GM21360 (cell line): ENCODE measurements at regions not wholly inside any gene's neighbourhood (a gene's known extent, or its start where the extent isn't known, plus 50 kb on each side); places are given as distances from the start of the nearest gene placed in this dataset.
A peak's percentile ranks its signal among the peaks of the same experiment; 100 is the strongest.
"Not testable (repeated sequence)": the region's sequence is repeated elsewhere in the genome, so short reads cannot be mapped to it uniquely, and the experiment has no call there.

ENCODE experiments used
- ATAC-seq: cut with Tn5 transposase; IDR thresholded peaks from one replicate; pipeline ENCODE4 v1.9.1; 2021; ENCODE audit warnings: mild to moderate bottlenecking, moderate library complexity; ENCODE audit not compliant: unreplicated experiment

DNA sequence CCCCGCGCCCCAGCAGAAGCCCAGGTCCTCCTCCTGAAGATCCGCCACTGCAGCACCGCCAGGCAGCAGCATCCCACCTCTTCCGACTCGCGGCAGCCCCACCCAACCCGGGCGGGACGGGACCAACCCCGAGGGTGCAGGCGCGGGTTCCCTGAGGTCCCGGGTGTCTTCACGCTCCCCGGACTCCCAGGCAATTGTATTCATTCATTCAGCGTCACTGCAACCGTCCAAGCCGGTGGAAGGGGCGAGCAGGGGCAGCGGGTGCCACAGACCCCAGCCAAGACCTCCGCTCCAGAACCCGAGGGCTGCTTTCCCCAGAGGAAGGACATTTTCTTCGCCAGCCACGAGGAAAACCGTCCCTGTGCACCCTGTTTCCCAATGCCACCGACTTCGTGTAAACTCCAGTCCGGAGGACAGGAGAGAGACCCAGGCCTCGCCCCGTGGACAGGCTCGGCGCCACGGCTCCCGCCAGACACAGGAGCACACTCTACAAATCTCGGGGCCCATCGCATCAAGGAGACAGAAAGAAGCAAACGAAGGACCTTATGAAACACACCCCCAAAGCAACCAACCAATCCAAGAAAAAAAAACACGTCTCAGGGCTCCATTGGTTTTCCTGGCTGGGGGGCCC lies 1471.5 kb downstream of the FOXD4L5 start:
- not testable (repeated sequence) for ATAC-seq

DNA sequence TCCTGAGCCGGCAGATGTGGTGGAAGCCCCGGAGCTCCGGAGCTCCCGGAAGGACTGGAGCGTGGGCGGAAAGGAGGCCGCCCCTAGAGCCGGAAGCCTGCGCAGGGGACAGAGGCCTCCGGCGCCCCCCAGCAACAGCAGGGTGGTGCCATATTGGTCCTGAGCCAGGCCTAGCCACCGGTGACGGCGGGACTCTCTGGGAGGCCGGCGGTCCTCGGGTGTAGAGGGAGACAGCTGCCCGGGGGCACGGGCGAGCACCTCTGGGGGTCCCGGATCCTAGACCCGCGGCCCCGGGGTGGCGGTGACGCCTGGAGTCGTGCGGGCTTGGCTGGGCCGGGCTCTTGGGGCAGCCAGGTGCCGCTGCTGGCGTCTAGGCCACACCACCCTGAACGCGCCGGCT lies 1472.2 kb downstream of the FOXD4L5 start:
- ATAC-seq, result peak; percentile 73

DNA sequence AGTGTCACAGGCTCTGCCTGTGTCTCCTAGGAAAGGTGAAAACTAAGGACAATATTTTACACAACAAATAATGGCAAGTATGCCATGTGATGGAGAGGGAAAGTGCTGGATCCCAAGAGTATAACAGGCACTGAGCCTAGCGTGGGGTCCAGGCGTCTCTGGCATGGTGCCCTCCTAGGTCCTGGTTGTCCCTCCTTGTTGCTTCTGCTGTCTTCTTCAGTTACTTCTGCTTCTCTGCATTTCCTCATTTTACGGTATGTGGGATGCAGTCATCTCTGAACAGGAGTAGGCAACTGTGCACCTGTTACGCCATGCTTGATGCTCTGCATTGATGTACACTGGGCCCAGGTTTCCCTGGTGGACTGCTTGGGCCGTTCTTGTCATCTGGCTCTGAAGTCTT lies 1480.8 kb downstream of the FOXD4L5 start:
- ATAC-seq, result not testable (repeated sequence)

- ATAC-seq, result not testable (repeated sequence)
These were observed 1490.8 kb downstream of the FOXD4L5 start for GRCh38 chr9:63794081-63794685.

DNA sequence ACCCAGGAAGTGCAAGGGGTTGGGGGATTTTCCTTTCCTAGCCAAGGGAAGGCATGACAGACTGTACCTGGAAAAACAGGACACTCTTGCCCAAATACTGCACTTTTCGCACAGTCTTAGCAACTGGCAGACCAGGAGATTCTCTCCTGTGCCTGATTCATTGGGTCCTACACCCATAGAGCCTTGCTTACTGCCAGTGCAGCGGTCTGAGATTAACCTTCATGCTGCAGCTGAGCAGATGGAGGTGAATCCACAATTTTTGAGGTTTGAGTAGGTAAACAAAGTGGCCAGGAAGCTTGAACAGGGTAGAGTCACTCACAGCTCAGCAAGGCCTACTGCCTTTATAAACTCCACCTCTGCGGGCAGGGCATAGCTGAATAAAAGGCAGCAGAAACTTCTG lies 1497.6 kb downstream of the FOXD4L5 start:
- ATAC-seq, result not testable (repeated sequence)

DNA sequence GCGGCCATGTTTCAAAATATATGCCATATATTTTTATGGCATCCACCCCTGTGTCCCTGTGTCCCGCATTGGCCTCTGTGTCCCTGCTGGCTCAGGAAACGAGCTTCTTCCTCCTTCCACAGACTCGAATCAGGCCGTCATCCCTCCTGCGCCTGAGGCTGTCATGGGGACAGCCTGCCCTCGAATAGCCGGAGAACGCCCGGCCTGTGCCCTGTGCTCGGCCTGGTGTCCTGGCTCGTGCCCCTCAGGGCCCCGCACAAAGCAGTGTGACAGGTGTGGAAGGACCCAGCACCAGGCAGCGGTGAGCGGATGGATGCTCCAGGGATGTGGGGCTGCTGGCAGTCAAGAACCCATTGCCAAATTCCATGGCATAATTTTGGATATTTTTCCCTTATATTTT lies 1500.0 kb downstream of the FOXD4L5 start:
- ATAC-seq, result not testable (repeated sequence)

- ATAC-seq, result not testable (repeated sequence)
These were observed 1500.6 kb downstream of the FOXD4L5 start for GRCh38 chr9:63784421-63784820.

- ATAC-seq, result not testable (repeated sequence)
These were observed 1503.1 kb downstream of the FOXD4L5 start for GRCh38 chr9:63781817-63782439.

- not testable (repeated sequence) for ATAC-seq
These were observed 1503.6 kb downstream of the FOXD4L5 start for GRCh38 chr9:63781390-63781789.

DNA sequence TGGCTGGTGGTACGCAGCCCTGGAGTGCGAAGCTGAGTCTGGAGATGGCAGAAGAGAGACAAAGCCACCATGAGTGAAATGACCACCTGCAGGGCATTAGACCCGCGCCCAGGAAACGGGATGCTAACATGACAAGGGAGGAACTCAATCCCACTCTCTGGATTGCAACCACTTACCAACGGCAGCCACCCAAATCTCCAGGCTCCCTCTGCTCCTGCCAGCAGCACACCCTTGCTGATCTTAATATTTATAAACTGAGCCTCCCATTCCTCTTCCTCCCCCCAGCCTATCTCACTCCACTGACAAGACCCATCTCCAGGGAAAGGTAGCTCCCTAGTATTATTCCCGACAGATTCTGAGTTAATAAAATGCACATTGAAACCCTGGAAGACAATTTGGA lies 1508.8 kb downstream of the FOXD4L5 start:
- ATAC-seq, result not testable (repeated sequence)

DNA sequence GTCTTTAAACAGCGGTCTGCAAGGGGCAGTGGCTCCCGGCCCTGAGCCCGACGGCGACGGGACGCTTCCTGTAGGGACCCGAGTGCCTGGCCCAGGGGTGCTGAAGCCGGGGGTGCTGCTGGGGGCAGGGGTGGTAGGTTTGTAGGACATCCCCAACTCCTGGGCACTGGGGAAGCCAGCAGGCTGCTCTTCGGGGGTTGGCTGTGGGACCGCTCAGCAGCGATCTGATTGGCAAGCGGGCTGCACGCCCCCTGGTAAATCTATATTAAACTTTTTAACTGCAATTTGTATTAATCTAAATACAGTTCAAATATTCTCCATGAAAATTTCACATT lies 1510.0 kb downstream of the FOXD4L5 start:
- not testable (repeated sequence) for ATAC-seq

DNA sequence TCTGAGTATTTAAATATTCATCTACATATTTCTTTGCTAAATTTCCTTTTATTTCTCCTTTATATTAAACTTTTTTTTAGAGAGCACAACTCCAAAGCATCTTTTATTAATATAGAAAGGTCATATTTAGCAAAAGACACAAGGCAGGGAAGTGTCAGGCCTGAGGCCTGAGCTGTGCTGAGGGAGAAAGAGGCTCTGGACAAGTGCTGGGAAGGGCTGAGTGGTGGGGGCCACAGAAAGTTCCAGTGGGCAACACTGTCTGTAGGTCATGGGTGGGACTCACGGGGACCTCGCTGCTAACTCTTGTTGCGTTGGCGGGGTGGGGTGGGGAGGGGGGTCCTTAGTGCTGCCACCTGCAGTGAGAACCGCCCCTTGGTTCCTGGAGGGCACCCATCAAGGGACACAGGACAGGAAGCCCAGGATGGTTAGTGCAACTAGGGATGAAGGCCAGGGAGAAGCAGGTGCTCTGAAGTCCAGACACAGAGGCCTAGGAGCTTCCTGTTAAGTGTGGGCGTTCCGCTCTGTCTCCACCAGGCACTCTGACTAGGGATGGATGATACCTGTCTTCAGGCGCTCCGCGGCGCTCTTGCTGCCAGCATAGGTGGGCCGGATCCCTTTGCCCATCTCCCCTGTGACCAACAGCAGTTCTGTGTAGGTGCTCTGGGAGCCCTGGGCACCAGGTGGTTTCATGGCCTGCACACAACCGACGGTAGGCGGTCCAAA lies 1510.5 kb downstream of the FOXD4L5 start:
- not testable (repeated sequence) for ATAC-seq

GRCh38 chr9:63762230-63762629 lies 1522.8 kb downstream of the FOXD4L5 start:
- ATAC-seq, result not testable (repeated sequence)

GRCh38 chr9:63729021-63729420 lies 1556.0 kb downstream of the FOXD4L5 start:
- ATAC-seq, result not testable (repeated sequence)

DNA sequence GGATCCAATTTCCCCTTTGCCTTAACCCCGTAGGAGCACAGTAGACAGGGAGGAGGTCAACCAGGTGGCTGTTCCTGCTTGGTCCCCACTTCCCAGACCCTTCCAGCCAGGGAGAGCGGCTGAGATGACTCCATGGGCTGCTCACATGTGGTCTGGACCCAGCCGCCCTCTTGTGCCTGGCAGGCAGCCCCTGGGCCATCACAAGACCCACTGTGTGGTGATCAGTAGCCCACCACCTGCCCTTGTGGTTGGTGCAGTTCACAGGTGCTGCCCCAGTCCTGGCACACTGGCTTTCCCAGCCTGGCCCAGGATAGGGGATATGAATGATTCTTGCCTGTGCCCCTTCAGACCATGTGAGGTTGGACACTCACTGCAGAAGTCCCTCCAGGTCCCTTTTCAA lies 1556.7 kb downstream of the FOXD4L5 start:
- no peak for ATAC-seq

GRCh38 chr9:63708285-63708684 lies 1576.7 kb downstream of the FOXD4L5 start:
- ATAC-seq, result not testable (repeated sequence)

DNA sequence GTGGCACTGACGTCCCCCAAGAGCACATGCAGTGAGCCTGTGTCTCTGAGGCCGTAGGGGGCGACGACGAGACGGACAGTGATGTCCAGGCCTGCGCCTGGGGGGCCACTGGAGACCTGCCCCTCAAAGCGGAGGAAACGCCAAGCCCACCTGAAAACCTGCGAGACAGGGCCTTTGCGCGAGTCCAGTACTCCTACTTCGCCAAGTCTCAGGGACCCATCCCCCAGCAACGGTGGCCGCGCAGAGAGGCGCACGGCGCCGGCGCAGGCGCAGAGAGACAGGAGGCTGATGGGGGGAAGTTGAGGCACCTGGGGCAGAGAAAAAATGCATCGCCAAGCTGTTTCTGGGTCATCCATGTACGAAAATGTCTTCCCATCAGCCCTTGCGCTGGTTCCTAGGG lies 1580.6 kb downstream of the FOXD4L5 start:
- not testable (repeated sequence) for ATAC-seq

DNA sequence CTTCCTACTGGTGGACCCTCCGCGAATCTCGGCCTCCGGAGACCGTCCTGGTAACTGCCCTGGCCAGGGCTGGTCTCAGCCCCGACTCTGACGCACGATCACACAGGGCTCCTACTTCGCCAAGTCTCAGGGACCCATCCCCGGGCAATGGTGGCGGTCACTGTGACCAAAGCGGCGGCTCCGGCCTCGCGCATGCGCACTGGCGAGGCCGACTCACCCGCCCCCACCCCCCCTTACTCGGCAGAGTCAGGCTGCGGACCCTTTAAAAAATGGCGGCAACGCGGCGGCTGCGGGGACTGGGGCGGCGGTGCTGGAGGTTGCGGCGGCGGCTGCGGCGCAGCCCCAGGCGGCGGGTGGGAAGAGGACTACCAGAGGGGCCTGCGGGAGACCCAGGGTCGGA lies 1581.3 kb downstream of the FOXD4L5 start:
- ATAC-seq, result not testable (repeated sequence)

- ATAC-seq, result not testable (repeated sequence)
These were observed 1581.8 kb downstream of the FOXD4L5 start for GRCh38 chr9:63703138-63703665.
